Neural progenitor cell (in vitro differentiated cells): ENCODE measurements at regions not wholly inside any gene's neighbourhood (a gene's known extent, or its start where the extent isn't known, plus 50 kb on each side); places are given as distances from the start of the nearest gene placed in this dataset.
A peak's percentile ranks its signal among the peaks of the same experiment; 100 is the strongest.

Source experiments
- DNase-seq: peaks from one replicate; pipeline ENCODE4 v3.0.0-alpha.2; 2016; ENCODE audit warnings: low spot score
- H2AFZ ChIP-seq: fragments of 200-600 bp; sonication (generic); replicated peaks from 2 replicates; pipeline ENCODE4 v1.6.1; 2016; ENCODE audit warnings: antibody characterized with exemption
- H3F3A ChIP-seq: fragments of 200-600 bp; sonication (generic); 2 replicates; pipeline ENCODE4 v1.6.1; 2016; ENCODE audit warnings: antibody characterized with exemption, low read depth
- H3K27ac ChIP-seq: fragments of 200-600 bp; sonication (generic); 2 replicates; pipeline ENCODE4 v1.5.1; 2016; ENCODE audit warnings: mild to moderate bottlenecking
- H3K27me3 ChIP-seq: fragments of 200-600 bp; sonication (generic); 2 replicates; pipeline ENCODE4 v1.6.1; 2016; ENCODE audit warnings: mild to moderate bottlenecking, moderate library complexity
- H3K36me3 ChIP-seq: fragments of 200-600 bp; sonication (generic); 2 replicates; pipeline ENCODE4 v1.5.1; 2016
- H3K4me1 ChIP-seq: fragments of 200-600 bp; sonication (generic); 2 replicates; pipeline ENCODE4 v1.6.1; 2016; ENCODE audit warnings: mixed run types
- H3K4me2 ChIP-seq: fragments of 200-600 bp; sonication (generic); 2 replicates; pipeline ENCODE4 v1.6.1; 2016
- H3K4me3 ChIP-seq: fragments of 200-600 bp; sonication (generic); 2 replicates; pipeline ENCODE4 v1.5.1; 2016
- H3K79me2 ChIP-seq: fragments of 200-600 bp; sonication (generic); 2 replicates; pipeline ENCODE4 v1.6.1; 2016; ENCODE audit warnings: low read depth
- H3K9ac ChIP-seq: fragments of 200-600 bp; sonication (generic); 2 replicates; pipeline ENCODE4 v1.6.1; 2016
- H3K9me3 ChIP-seq: fragments of 200-600 bp; sonication (generic); 2 replicates; pipeline ENCODE4 v1.5.1; 2016; ENCODE audit warnings: low read depth
- H4K20me1 ChIP-seq: fragments of 200-600 bp; sonication (generic); 2 replicates; pipeline ENCODE4 v1.6.1; 2016; ENCODE audit warnings: low read depth
- H3K27ac Mint-ChIP-seq: 3 replicates; pipeline ENCODE4 v1.8.0; 2021; ENCODE audit warnings: mixed read lengths
- H3K27me3 Mint-ChIP-seq: 2 replicates; pipeline ENCODE4 v1.8.0; 2022; ENCODE audit warnings: low read depth, mild to moderate bottlenecking, inconsistent platforms, moderate library complexity, mixed read lengths; ENCODE audit not compliant: insufficient read depth
- H3K36me3 Mint-ChIP-seq: 3 replicates; pipeline ENCODE4 v1.8.0; 2021; ENCODE audit warnings: mixed read lengths
- H3K4me1 Mint-ChIP-seq: 3 replicates; pipeline ENCODE4 v1.8.0; 2021; ENCODE audit warnings: mixed read lengths
- H3K4me3 Mint-ChIP-seq: 3 replicates; pipeline ENCODE4 v1.8.0; 2021; ENCODE audit warnings: mild to moderate bottlenecking, moderate library complexity, mixed read lengths
- H3K9me3 Mint-ChIP-seq: 3 replicates; pipeline ENCODE4 v1.8.0; 2020; ENCODE audit warnings: mixed read lengths
- CTCF ChIP-seq: fragments of 200-600 bp; sonication (generic); IDR thresholded peaks from 2 replicates; pipeline ENCODE4 v1.5.1; 2017; ENCODE audit warnings: antibody characterized with exemption, mild to moderate bottlenecking
- EZH2 ChIP-seq: fragments of 200-600 bp; sonication (generic); IDR thresholded peaks from 2 replicates; pipeline ENCODE4 v1.6.1; 2017; ENCODE audit warnings: antibody characterized with exemption, mild to moderate bottlenecking, moderate library complexity
- EZH2phosphoT487 ChIP-seq: fragments of 200-600 bp; sonication (generic); IDR thresholded peaks from 2 replicates; pipeline ENCODE4 v1.6.1; 2017; ENCODE audit warnings: antibody characterized with exemption

- Histone ChIP-seq H2AFZ (no peak overlapping the region), H3K36me3 (no peaks in the 10 kb centered on the region), H3K4me1 (peaks cover 4% of the 10 kb centered on the region), H3K4me2 (no peak overlapping the region), H3K79me2 (no peaks in the 10 kb centered on the region), H3K27ac (no peak overlapping the region), H3K27me3 (no peaks in the 10 kb centered on the region), H4K20me1 (no peaks in the 10 kb centered on the region), H3F3A (no peaks in the 10 kb centered on the region), H3K9me3 (no peaks in the 10 kb centered on the region), H3K4me3 (no peak overlapping the region), H3K9ac (no peak overlapping the region)
- H3K9me3 Mint-ChIP-seq: peaks cover 22% of the 10 kb centered on the region
- no peak for DNase-seq
- TF ChIP-seq EZH2phosphoT487 (no peak), EZH2 (no peak), CTCF (no peak)
- H3K4me3 Mint-ChIP-seq: no peak overlapping the region
- no peak overlapping the region for H3K27ac Mint-ChIP-seq
- peaks cover 8% of the 10 kb centered on the region for H3K4me1 Mint-ChIP-seq
- peaks cover 4% of the 10 kb centered on the region for H3K36me3 Mint-ChIP-seq
- H3K27me3 Mint-ChIP-seq: no peaks in the 10 kb centered on the region
Measured at GRCh38 chr13:99636306-99636705, 135.0 kb downstream of the TM9SF2 start.

- no peaks in the 10 kb centered on the region for H3K27me3 Mint-ChIP-seq
- Histone ChIP-seq H2AFZ (no peak overlapping the region), H3K9ac (no peak overlapping the region), H4K20me1 (no peaks in the 10 kb centered on the region), H3K9me3 (no peaks in the 10 kb centered on the region), H3F3A (peaks cover 13% of the 10 kb centered on the region), H3K36me3 (no peaks in the 10 kb centered on the region), H3K79me2 (no peaks in the 10 kb centered on the region), H3K27me3 (no peaks in the 10 kb centered on the region), H3K27ac (no peak overlapping the region), H3K4me3 (no peak overlapping the region), H3K4me2 (no peak overlapping the region), H3K4me1 (peaks cover 15% of the 10 kb centered on the region)
- peaks cover 15% of the 10 kb centered on the region for H3K4me1 Mint-ChIP-seq
- TF ChIP-seq EZH2phosphoT487 (no peak), EZH2 (no peak), CTCF (no peak)
- no peak overlapping the region for H3K27ac Mint-ChIP-seq
- H3K9me3 Mint-ChIP-seq: peaks cover 22% of the 10 kb centered on the region
- H3K4me3 Mint-ChIP-seq: no peak overlapping the region
- no peak for DNase-seq
- peaks cover 4% of the 10 kb centered on the region for H3K36me3 Mint-ChIP-seq
Measured at GRCh38 chr13:99634672-99635071, 133.4 kb downstream of the TM9SF2 start.

GRCh38 chr13:99630269-99630898, 129.1 kb downstream of the TM9SF2 start:
- Histone ChIP-seq H4K20me1 (no peaks in the 10 kb centered on the region), H3K79me2 (no peaks in the 10 kb centered on the region), H3K4me1 (peaks cover 53% of the 10 kb centered on the region), H3F3A (peaks cover 30% of the 10 kb centered on the region), H3K4me2 (peak overlapping the region; percentile 39), H3K4me3 (no peak overlapping the region), H3K9me3 (no peaks in the 10 kb centered on the region), H3K27me3 (no peaks in the 10 kb centered on the region), H3K27ac (peak overlapping the region; percentile 27), H3K36me3 (no peaks in the 10 kb centered on the region), H2AFZ (no peak overlapping the region), H3K9ac (no peak overlapping the region)
- Mint-ChIP-seq H3K27ac (no peak overlapping the region), H3K27me3 (peaks cover 3% of the 10 kb centered on the region), H3K4me1 (peaks cover 39% of the 10 kb centered on the region), H3K4me3 (no peak overlapping the region), H3K36me3 (peaks cover 4% of the 10 kb centered on the region), H3K9me3 (peaks cover 20% of the 10 kb centered on the region)
- DNase-seq: no peak
- no peak for TF ChIP-seq EZH2phosphoT487
- no peak for TF ChIP-seq EZH2
- no peak for TF ChIP-seq CTCF
